ENCODE measurements at regions not wholly inside any gene's neighbourhood (a gene's known extent, or its start where the extent isn't known, plus 50 kb on each side); places are given as distances from the start of the nearest gene placed in this dataset.

GRCh38 chr12:93103154-93103553 is 174.1 kb upstream of the EEA1 start:
- TF ChIP-seq EP300 (conservative IDR thresholded peaks at IDR 0.05; ENCODE audit: poor library complexity, severe bottlenecking) (no peak), CTCF (IDR thresholded peaks at IDR 0.05; ENCODE audit: poor library complexity, severe bottlenecking) (no peak)

Measured in neural cell (in vitro differentiated cells).